Ovary (tissue), 7 donors: ENCODE measurements at regions not wholly inside any gene's neighbourhood (a gene's known extent, or its start where the extent isn't known, plus 50 kb on each side); places are given as distances from the start of the nearest gene placed in this dataset.
"Not testable (repeated sequence)": the region's sequence is repeated elsewhere in the genome, so short reads cannot be mapped to it uniquely, and the experiment has no call there.

Source experiments
- DNase-seq, 5 donors: peaks; one replicate each; pipeline ENCODE4 v3.0.0-alpha.2; 2019 to 2020
- H3K27ac ChIP-seq, 2 donors: fragments of 200-600 bp; one replicate each; pipeline versions ENCODE4 v1.5.1 to v1.8.0; 2019 to 2022
- H3K27me3 ChIP-seq: fragments of 200-600 bp; one replicate; pipeline ENCODE4 v1.8.0; 2022
- H3K36me3 ChIP-seq: fragments of 200-600 bp; sonication (generic); one replicate; pipeline ENCODE4 v1.5.1; 2019
- H3K4me1 ChIP-seq: one replicate; pipeline ENCODE4 v1.8.1; 2013; ENCODE audit warnings: mild to moderate bottlenecking, moderate library complexity; ENCODE audit not compliant: insufficient read depth
- H3K4me3 ChIP-seq: fragments of 200-600 bp; sonication (generic); one replicate; pipeline ENCODE4 v1.5.1; 2017
- H3K9me3 ChIP-seq, 2 donors: fragments of 200-600 bp in 1 of 2; sonication (generic) in 1 of 2; one replicate each; pipeline versions ENCODE4 v1.5.1 to v1.8.1; 2013 to 2019; ENCODE audit warnings: mild to moderate bottlenecking in 1 of 2, moderate library complexity in 1 of 2
- CTCF ChIP-seq, 3 donors: fragments of 450-650 bp in 2 of 3; fragments of 200-600 bp in 1 of 3; IDR thresholded peaks; one replicate each; pipeline versions ENCODE4 v1.5.1 to v1.8.0; 2016 to 2022; ENCODE audit warnings: antibody characterized with exemption in 3 of 3, mild to moderate bottlenecking in 1 of 3
- EP300 ChIP-seq: sonication (generic); formaldehyde crosslinking; IDR thresholded peaks from one replicate; pipeline ENCODE4 v1.6.1; 2017; ENCODE audit warnings: antibody characterized with exemption
- POLR2A ChIP-seq: fragments of 450-650 bp; IDR thresholded peaks from one replicate; pipeline ENCODE4 v1.6.1; 2017; ENCODE audit warnings: antibody characterized with exemption, mild to moderate bottlenecking, moderate library complexity
- WGBS, 3 donors: extraction: QIAGEN DNeasy Blood & Tissue Kit in 1 of 3; methylation state at CpG; one replicate each; pipeline versions ENCODE4 v1.1.5 to v1.1.7; 2013 to 2017; 5-methylcytosine and 5-hydroxymethylcytosine counted together
- intact Hi-C, 4 donors: fragments of 100-400 bp; cut with DNase I; formaldehyde crosslinking; loops; one replicate each; pipeline versions ENCODE4 v1.11.0 to v1.15.1; 2022 to 2023
- donor health status: DM: no; HTN: no; CAD: no; lungs with moderate emphysema.
- donor health status: DM: no; HTN: no; CAD: no.
- donor health status: Bipolar disorder and iron deficiency.
- donor health status: DM: no; HTN: no; CAD: no.
- donor health status: DM: yes; HTN: yes; CAD: no.

- H3K36me3 ChIP-seq = no peaks in the 10 kb centered on the region
- no peaks in the 10 kb centered on the region for H3K4me1 ChIP-seq
- TF ChIP-seq POLR2A (no peak), EP300 (no peak), CTCF (IDR thresholded peaks at IDR 0.05) (no peak)
- H3K27me3 ChIP-seq = no peaks in the 10 kb centered on the region
- H3K9me3 ChIP-seq = no peaks in the 10 kb centered on the region
- intact Hi-C loops = no loop called here
- H3K4me3 ChIP-seq = no peak overlapping the region
- DNase-seq = no peak
- 77 to 84% (median 81%) methylated on average over 5 of the region's 5 CpGs for WGBS, 3 donors
- no peak overlapping the region for H3K27ac ChIP-seq
Observed at GRCh38 chrX:65194547-65194946, 218.3 kb upstream of the ZC4H2 start.

GRCh38 chrX:65163325-65163724 lies 187.1 kb upstream of the ZC4H2 start:
- H3K4me1 ChIP-seq, H3K27me3 ChIP-seq, DNase-seq, H3K27ac ChIP-seq, H3K9me3 ChIP-seq, intact Hi-C loops, H3K36me3 ChIP-seq, H3K4me3 ChIP-seq: not testable (repeated sequence)
- 85 to 88% (median 85%) methylated on average over 10 of the region's 10 CpGs for WGBS, 3 donors

- H3K9me3 ChIP-seq = no peaks in the 10 kb centered on the region
- H3K27me3 ChIP-seq = no peaks in the 10 kb centered on the region
- H3K4me1 ChIP-seq = no peaks in the 10 kb centered on the region
- intact Hi-C loops = no loop called here
- no peaks in the 10 kb centered on the region for H3K36me3 ChIP-seq
- DNase-seq = no peak
- no peak overlapping the region for H3K27ac ChIP-seq
- no peak overlapping the region for H3K4me3 ChIP-seq
- 85 to 90% (median 89%) methylated on average over 5 of the region's 5 CpGs for WGBS, 3 donors
- no peak for TF ChIP-seq CTCF (IDR thresholded peaks at IDR 0.05)
- no peak for TF ChIP-seq POLR2A
- TF ChIP-seq EP300 = no peak
Observed at GRCh38 chrX:65148232-65148631, 172.0 kb upstream of the ZC4H2 start.

DNA sequence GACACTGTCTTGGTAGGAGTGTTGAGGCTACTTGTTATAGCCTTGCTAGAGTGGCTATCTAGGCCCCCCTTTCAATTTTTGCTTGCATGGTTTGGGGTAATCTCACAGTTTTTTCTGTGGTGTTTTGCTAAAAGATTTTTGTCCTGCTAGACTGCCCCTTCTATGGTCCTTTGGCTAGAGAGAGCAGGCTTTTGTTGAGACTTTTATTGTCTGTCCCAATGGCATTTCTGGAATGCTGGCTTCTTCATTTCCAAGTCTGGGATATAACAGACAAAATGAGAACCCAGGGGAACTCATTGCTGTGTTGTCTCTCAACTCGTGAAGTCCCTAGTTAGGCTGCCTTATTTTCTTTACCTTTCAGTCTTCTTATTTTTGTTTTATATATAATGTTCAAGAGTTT lies 160.2 kb upstream of the ZC4H2 start:
- no peak for DNase-seq
- Histone ChIP-seq H3K4me3 (no peak overlapping the region), H3K36me3 (no peaks in the 10 kb centered on the region), H3K27ac (no peak overlapping the region), H3K4me1 (no peaks in the 10 kb centered on the region), H3K27me3 (no peaks in the 10 kb centered on the region), H3K9me3 (no peaks in the 10 kb centered on the region)
- WGBS, 3 donors = 35 to 52% (median 47%) methylated on average over 1 of the region's 1 CpG
- TF ChIP-seq CTCF (IDR thresholded peaks at IDR 0.05) = no peak
- no peak for TF ChIP-seq POLR2A
- no peak for TF ChIP-seq EP300
- intact Hi-C loops = no loop called here

DNA sequence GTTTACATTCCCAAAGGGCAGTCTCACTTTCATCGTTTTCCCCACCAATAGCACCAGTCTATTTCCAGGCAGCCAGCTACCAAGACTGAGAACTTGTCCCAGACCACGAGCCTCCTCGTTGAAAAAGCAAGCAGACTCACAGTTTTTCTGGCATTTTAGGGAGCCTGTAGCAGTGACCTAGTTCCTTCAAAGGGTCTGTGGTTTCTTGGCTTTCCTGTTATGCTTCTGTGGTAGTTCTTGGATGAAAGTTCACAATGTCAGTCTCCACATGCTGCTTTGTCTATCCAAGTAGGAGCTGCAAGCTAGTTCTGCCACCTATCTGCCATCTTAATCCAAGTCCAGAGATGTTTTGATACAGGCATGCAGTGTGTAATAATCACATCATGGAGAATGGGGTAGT lies 151.6 kb upstream of the ZC4H2 start:
- DNase-seq = no peak
- H3K27me3 ChIP-seq = no peaks in the 10 kb centered on the region
- no peak overlapping the region for H3K4me3 ChIP-seq
- H3K36me3 ChIP-seq = no peaks in the 10 kb centered on the region
- WGBS, 3 donors = 58 to 62% (median 59%) methylated on average over 3 of the region's 3 CpGs
- TF ChIP-seq POLR2A = no peak
- TF ChIP-seq CTCF (IDR thresholded peaks at IDR 0.05) = no peak
- intact Hi-C loops = no loop called here
- H3K9me3 ChIP-seq = peaks cover 0 to 4% of the 10 kb centered on the region in 2 donors
- H3K4me1 ChIP-seq = no peaks in the 10 kb centered on the region
- H3K27ac ChIP-seq = no peak overlapping the region
